KMS-11 (cell line): ENCODE measurements at regions not wholly inside any gene's neighbourhood (a gene's known extent, or its start where the extent isn't known, plus 50 kb on each side); places are given as distances from the start of the nearest gene placed in this dataset.

Source experiments
- H2AFZ ChIP-seq: fragments of 200-600 bp; sonication (generic); 2 replicates; pipeline ENCODE4 v1.6.1; 2016; ENCODE audit warnings: antibody characterized with exemption, mixed run types, low read depth
- H3K27ac ChIP-seq: fragments of 200-600 bp; sonication (generic); 2 replicates; pipeline ENCODE4 v1.6.1; 2016; ENCODE audit warnings: mild to moderate bottlenecking, mixed run types
- H3K27me3 ChIP-seq: fragments of 200-600 bp; sonication (generic); 2 replicates; pipeline ENCODE4 v1.6.1; 2017; ENCODE audit warnings: mild to moderate bottlenecking, low read depth, mixed run types, moderate library complexity; ENCODE audit not compliant: insufficient read depth
- H3K36me3 ChIP-seq: fragments of 200-600 bp; sonication (generic); 2 replicates; pipeline ENCODE4 v1.6.1; 2017; ENCODE audit warnings: mild to moderate bottlenecking, mixed run types; ENCODE audit not compliant: insufficient read depth
- H3K4me1 ChIP-seq: fragments of 200-600 bp; sonication (generic); 2 replicates; pipeline ENCODE4 v1.6.1; 2016; ENCODE audit warnings: mild to moderate bottlenecking, low read depth, mixed run types; ENCODE audit not compliant: poor library complexity, severe bottlenecking
- H3K4me2 ChIP-seq: fragments of 200-600 bp; sonication (generic); 2 replicates; pipeline ENCODE4 v1.7.0; 2016; ENCODE audit warnings: mild to moderate bottlenecking, mixed run types
- H3K4me3 ChIP-seq: fragments of 200-600 bp; sonication (generic); IDR thresholded peaks from 2 replicates; pipeline ENCODE4 v1.6.1; 2017; ENCODE audit warnings: low read depth, low read length, mixed read lengths; ENCODE audit not compliant: insufficient read depth
- H3K79me2 ChIP-seq: fragments of 200-600 bp; sonication (generic); 2 replicates; pipeline ENCODE4 v1.6.1; 2016; ENCODE audit warnings: low read depth, mixed run types; ENCODE audit not compliant: insufficient read depth
- H3K9ac ChIP-seq: fragments of 200-600 bp; sonication (generic); 2 replicates; pipeline ENCODE4 v1.6.1; 2016; ENCODE audit warnings: mild to moderate bottlenecking, mixed run types
- H4K20me1 ChIP-seq: fragments of 200-600 bp; sonication (generic); 2 replicates; pipeline ENCODE4 v1.6.1; 2016; ENCODE audit warnings: mild to moderate bottlenecking, mixed run types; ENCODE audit not compliant: insufficient read depth
- TF ChIP-seq, protein P1 (sequence below): fragments of 200-600 bp; sonication (generic); conservative IDR thresholded peaks from 2 replicates; pipeline ENCODE4 v1.6.1; 2017; ENCODE audit warnings: low read depth, mild to moderate bottlenecking, antibody characterized with exemption, low read length, moderate library complexity, mixed read lengths

DNA sequence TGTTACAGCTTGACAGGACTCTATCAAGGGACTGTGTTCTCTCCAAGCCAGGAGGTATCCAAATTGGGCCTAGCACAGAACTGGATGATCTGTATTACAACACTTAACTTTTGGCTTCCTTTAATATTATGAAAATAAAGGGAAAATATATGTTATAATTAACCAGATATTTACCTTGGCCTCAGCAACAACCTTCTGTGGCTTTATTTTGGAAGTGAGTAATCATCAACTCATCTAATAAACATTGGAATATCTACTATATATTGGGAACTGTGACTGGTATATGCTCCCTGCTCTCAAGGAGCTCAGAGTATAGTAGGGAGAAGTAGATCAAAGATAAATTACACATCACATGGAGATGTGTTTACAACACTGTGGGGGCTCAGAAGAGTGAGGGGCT lies 352.2 kb downstream of the METTL15 start:
- Histone ChIP-seq H3K4me2 (no peak overlapping the region), H4K20me1 (no peaks in the 10 kb centered on the region), H3K9ac (no peak overlapping the region), H2AFZ (no peak overlapping the region), H3K27me3 (no peaks in the 10 kb centered on the region), H3K36me3 (no peaks in the 10 kb centered on the region), H3K4me1 (no peaks in the 10 kb centered on the region), H3K27ac (no peak overlapping the region), H3K4me3 (no peak overlapping the region), H3K79me2 (no peaks in the 10 kb centered on the region)
- TF ChIP-seq, protein P1, sequence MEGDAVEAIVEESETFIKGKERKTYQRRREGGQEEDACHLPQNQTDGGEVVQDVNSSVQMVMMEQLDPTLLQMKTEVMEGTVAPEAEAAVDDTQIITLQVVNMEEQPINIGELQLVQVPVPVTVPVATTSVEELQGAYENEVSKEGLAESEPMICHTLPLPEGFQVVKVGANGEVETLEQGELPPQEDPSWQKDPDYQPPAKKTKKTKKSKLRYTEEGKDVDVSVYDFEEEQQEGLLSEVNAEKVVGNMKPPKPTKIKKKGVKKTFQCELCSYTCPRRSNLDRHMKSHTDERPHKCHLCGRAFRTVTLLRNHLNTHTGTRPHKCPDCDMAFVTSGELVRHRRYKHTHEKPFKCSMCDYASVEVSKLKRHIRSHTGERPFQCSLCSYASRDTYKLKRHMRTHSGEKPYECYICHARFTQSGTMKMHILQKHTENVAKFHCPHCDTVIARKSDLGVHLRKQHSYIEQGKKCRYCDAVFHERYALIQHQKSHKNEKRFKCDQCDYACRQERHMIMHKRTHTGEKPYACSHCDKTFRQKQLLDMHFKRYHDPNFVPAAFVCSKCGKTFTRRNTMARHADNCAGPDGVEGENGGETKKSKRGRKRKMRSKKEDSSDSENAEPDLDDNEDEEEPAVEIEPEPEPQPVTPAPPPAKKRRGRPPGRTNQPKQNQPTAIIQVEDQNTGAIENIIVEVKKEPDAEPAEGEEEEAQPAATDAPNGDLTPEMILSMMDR, result no peak

DNA sequence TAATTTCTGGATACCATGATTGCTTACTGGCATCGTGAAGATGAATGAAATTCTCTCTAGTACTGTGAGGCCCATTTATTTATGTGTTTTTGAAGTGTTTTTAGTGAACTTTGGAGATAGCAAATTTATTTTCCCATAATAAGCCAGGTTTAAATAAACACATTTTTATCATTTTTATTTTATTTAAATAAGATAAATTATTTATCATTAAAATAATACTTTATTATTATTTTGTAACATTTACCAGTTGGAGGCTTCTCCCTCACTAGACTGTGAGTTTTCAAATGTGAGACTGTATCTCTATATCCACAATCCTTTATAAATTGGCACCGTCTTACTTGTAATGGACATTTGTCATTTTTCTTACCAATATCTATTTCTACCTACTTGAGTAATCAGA lies 351.7 kb downstream of the METTL15 start:
- H3K4me3 ChIP-seq, result no peak overlapping the region
- no peak overlapping the region for H3K9ac ChIP-seq
- H3K36me3 ChIP-seq, result no peaks in the 10 kb centered on the region
- H2AFZ ChIP-seq, result no peak overlapping the region
- TF ChIP-seq, protein P1, result no peak
- H3K27me3 ChIP-seq, result no peaks in the 10 kb centered on the region
- H3K79me2 ChIP-seq, result no peaks in the 10 kb centered on the region
- no peaks in the 10 kb centered on the region for H4K20me1 ChIP-seq
- H3K4me2 ChIP-seq, result no peak overlapping the region
- H3K4me1 ChIP-seq, result no peaks in the 10 kb centered on the region
- H3K27ac ChIP-seq, result no peak overlapping the region

DNA sequence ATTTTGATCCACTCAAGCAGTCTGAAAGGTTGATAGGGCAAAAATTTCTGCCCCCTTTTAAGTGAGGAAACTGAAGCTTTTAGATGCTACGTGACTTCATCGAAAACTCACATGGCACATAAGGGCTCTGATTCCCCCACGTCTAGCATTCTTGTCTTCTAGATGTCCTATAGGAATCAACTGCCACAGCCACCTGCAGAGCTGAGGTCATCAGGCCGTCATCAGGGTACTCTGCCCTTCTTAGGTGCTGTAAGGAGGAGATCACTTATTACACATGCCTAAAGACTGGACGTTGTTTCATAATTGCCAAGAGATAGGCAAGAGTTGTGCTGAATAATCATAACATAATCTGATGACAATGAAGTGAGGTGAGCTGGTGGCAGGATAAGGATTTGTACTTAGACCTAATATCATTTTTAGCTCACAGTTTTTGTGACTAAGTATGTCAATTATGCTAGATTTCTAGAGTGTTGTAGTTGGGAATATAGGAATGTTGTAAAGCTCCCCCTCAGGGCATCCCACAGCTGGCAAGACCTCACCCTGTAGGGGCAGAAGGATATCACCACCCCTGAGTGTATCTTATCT lies 349.4 kb downstream of the METTL15 start:
- no peak overlapping the region for H3K9ac ChIP-seq
- H4K20me1 ChIP-seq, result no peaks in the 10 kb centered on the region
- no peak overlapping the region for H3K4me2 ChIP-seq
- no peaks in the 10 kb centered on the region for H3K4me1 ChIP-seq
- no peak overlapping the region for H3K4me3 ChIP-seq
- H3K27ac ChIP-seq, result no peak overlapping the region
- H3K36me3 ChIP-seq, result no peaks in the 10 kb centered on the region
- TF ChIP-seq, protein P1, result no peak
- H2AFZ ChIP-seq, result no peak overlapping the region
- no peaks in the 10 kb centered on the region for H3K79me2 ChIP-seq
- no peaks in the 10 kb centered on the region for H3K27me3 ChIP-seq

DNA sequence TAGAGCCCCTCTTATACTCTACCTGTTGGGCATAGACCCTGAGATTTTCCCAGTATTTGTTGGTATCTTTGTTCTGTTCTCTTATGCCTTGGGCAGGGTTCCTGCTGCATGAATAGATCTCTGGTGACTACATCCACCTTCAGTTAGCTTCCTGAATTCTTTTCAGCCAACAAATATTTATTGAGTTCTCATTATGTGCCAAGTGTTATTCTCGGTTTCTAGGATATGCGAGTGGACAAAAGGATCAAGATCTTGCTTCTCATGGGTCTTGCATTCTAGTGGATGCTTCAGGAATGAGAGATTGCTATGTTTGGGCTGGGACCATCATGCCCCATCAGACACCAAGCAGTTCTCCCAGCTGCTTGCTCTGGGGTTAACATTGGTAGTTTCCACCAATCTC lies 340.0 kb downstream of the METTL15 start:
- Histone ChIP-seq H3K9ac (no peak overlapping the region), H4K20me1 (no peaks in the 10 kb centered on the region), H3K4me1 (no peaks in the 10 kb centered on the region)

More for the DNA sequence above, 340.0 kb downstream of the METTL15 start:
- TF ChIP-seq, protein P1, result no peak
- Histone ChIP-seq H3K4me3 (no peak overlapping the region), H3K36me3 (no peaks in the 10 kb centered on the region), H3K27ac (no peak overlapping the region), H3K4me2 (no peak overlapping the region), H3K27me3 (no peaks in the 10 kb centered on the region), H3K79me2 (no peaks in the 10 kb centered on the region), H2AFZ (no peak overlapping the region)
